Neural cell (in vitro differentiated cells): ENCODE measurements at regions not wholly inside any gene's neighbourhood (a gene's known extent, or its start where the extent isn't known, plus 50 kb on each side); places are given as distances from the start of the nearest gene placed in this dataset.

Experiments
- CTCF ChIP-seq: fragments of 450-650 bp; IDR thresholded peaks from 2 replicates; pipeline ENCODE4 v1.5.1; 2014; ENCODE audit warnings: antibody characterized with exemption, mild to moderate bottlenecking, moderate library complexity; ENCODE audit not compliant: poor library complexity, severe bottlenecking
- POLR2AphosphoS5 ChIP-seq: IDR thresholded peaks from 2 replicates; pipeline ENCODE4 v1.6.1; 2012

DNA sequence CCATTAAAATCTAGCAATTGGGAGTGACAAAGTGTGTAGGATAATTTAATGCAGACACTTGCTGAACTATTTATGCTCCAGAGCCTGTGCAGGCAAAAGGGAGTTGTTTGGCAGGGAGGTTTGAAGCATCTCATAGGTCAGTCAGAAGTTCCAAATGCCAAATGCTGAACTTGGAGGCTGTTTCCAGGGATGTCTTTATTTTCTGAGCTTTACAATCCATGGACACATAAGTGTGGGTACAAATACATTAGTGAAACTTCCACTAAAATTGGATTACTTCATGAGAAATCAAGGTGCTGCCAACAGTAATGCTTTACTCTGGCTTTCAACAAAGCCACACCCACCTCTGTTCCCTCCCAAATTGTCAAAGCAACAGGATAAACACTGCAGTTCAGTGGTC is 422.1 kb upstream of the SETBP1 start:
- no peak for TF ChIP-seq POLR2AphosphoS5
- no peak for TF ChIP-seq CTCF
